Breast epithelium (tissue), 4 donors: ENCODE measurements at regions not wholly inside any gene's neighbourhood (a gene's known extent, or its start where the extent isn't known, plus 50 kb on each side); places are given as distances from the start of the nearest gene placed in this dataset.

Experiments
- DNase-seq, 2 donors: peaks; one replicate each; pipeline ENCODE4 v3.0.0-alpha.2; 2019; ENCODE audit warnings: low spot score in 2 of 2
- H3K27ac ChIP-seq, 2 donors: fragments of 200-600 bp; sonication (generic) in 1 of 2; one replicate each; pipeline ENCODE4 v1.5.1; 2016 to 2019; ENCODE audit warnings: mild to moderate bottlenecking in 1 of 2
- H3K27me3 ChIP-seq, 2 donors: fragments of 200-600 bp; sonication (generic) in 1 of 2; one replicate each; pipeline versions ENCODE4 v1.5.1 to v1.6.0; 2017 to 2019; ENCODE audit warnings: control low read depth in 1 of 2, mild to moderate bottlenecking in 1 of 2
- H3K36me3 ChIP-seq: fragments of 200-600 bp; one replicate; pipeline ENCODE4 v1.5.1; 2019
- H3K4me1 ChIP-seq, 2 donors: fragments of 200-600 bp; sonication (generic); one replicate each; pipeline ENCODE4 v1.5.1; 2016 to 2019; ENCODE audit warnings: control low read depth in 1 of 2
- H3K4me3 ChIP-seq, 3 donors: fragments of 200-600 bp; sonication (generic); 1 replicate in 2 of 3; 2 replicates in 1 of 3; pipeline ENCODE4 v1.5.1; 2016 to 2019; ENCODE audit warnings: mild to moderate bottlenecking in 3 of 3, moderate library complexity in 2 of 3
- H3K9me3 ChIP-seq, 2 donors: fragments of 200-600 bp; sonication (generic) in 1 of 2; one replicate each; pipeline ENCODE4 v1.5.1; 2016 to 2019; ENCODE audit warnings: control low read depth in 1 of 2
- POLR2A ChIP-seq: fragments of 450-650 bp; IDR thresholded peaks from one replicate; pipeline ENCODE4 v1.6.1; 2016; ENCODE audit warnings: antibody characterized with exemption, mild to moderate bottlenecking, moderate library complexity
- POLR2AphosphoS5 ChIP-seq, 3 donors: sonication (generic); formaldehyde crosslinking; IDR thresholded peaks; one replicate each; pipeline ENCODE4 v1.6.1; 2017; ENCODE audit warnings: antibody characterized with exemption in 3 of 3
- intact Hi-C: fragments of 100-400 bp; cut with DNase I; formaldehyde crosslinking; loops from one replicate; pipeline ENCODE4 v1.15.1; 2023; ENCODE audit warnings: low total_unique reads
- TF ChIP-seq, protein P1 (sequence below), 3 donors: fragments of 450-650 bp; IDR thresholded peaks; one replicate each; pipeline ENCODE4 v1.5.1; 2016 to 2017; ENCODE audit warnings: antibody characterized with exemption in 3 of 3, mild to moderate bottlenecking in 3 of 3, moderate library complexity in 3 of 3

DNA sequence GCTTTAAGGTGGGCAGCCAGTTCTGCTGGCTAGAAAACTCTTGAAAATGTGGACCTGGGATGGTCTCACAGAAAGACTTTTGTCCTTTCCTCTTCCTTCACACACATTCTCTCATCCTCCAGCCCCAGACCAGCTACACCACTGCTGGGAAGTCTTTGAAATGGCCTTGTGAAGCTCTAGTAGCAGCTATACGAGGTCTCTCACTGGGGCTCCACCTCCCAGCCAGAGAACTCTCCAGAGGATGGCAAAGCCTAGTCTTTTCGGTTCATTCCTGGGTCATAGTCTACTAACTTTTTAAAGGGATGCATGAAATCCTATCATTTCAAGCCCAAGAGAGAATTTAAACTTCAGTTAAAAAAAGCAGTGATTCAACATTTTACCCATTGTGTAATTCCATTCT is 133.9 kb upstream of the ERCC6L2 start:
- Histone ChIP-seq H3K9me3 (no peaks in the 10 kb centered on the region), H3K27me3 (no peaks in the 10 kb centered on the region), H3K36me3 (no peaks in the 10 kb centered on the region), H3K4me3 (no peak overlapping the region), H3K27ac (no peak overlapping the region), H3K4me1 (no peaks in the 10 kb centered on the region)
- TF ChIP-seq POLR2A (no peak), POLR2AphosphoS5 (IDR thresholded peaks at IDR 0.05) (no peak)
- TF ChIP-seq, protein P1, sequence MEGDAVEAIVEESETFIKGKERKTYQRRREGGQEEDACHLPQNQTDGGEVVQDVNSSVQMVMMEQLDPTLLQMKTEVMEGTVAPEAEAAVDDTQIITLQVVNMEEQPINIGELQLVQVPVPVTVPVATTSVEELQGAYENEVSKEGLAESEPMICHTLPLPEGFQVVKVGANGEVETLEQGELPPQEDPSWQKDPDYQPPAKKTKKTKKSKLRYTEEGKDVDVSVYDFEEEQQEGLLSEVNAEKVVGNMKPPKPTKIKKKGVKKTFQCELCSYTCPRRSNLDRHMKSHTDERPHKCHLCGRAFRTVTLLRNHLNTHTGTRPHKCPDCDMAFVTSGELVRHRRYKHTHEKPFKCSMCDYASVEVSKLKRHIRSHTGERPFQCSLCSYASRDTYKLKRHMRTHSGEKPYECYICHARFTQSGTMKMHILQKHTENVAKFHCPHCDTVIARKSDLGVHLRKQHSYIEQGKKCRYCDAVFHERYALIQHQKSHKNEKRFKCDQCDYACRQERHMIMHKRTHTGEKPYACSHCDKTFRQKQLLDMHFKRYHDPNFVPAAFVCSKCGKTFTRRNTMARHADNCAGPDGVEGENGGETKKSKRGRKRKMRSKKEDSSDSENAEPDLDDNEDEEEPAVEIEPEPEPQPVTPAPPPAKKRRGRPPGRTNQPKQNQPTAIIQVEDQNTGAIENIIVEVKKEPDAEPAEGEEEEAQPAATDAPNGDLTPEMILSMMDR (IDR thresholded peaks at IDR 0.05): no peak
- intact Hi-C loops: no loop called here
- no peak for DNase-seq

DNA sequence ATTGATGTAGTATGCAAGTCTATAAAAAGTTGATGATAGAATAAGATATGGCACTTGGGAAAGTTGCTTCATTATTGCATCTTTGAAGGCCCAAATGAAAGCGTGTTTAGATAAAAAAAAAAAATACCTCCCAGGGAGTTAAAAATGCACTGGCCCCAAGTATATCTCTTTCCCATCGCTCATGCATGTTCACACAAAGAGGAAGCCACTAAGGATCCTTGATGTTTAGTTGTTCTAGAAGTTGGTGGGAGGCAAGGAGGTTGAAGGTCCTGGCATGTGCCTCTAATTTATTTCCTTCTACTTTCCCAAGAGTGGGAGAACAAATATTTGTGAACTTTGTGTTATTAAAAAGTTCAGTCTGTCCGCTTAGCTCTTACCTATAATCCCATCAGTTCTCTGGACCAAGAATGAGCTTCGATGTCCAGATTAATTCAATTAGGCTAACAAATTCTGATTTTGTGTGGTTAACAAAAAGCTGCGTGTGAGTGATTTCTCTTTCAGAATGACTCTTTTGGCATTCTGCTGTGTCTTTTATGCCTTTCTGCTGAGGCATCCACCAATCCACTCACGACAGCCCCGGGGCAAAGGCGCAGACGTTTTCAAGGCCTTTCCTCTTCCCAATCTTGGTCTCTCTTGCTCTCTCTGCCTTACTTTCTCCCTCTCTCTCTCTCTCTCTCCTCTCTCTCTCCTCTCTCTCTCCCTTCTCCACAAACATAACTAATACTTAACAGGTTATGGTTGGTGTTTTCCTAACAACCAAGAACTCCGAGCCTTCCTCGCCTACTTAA is 135.1 kb upstream of the ERCC6L2 start:
- no peaks in the 10 kb centered on the region for H3K9me3 ChIP-seq
- TF ChIP-seq POLR2A (no peak), POLR2AphosphoS5 (IDR thresholded peaks at IDR 0.05) (no peak)
- TF ChIP-seq, protein P1 (IDR thresholded peaks at IDR 0.05): no peak
- intact Hi-C loops: no loop called here

DNA sequence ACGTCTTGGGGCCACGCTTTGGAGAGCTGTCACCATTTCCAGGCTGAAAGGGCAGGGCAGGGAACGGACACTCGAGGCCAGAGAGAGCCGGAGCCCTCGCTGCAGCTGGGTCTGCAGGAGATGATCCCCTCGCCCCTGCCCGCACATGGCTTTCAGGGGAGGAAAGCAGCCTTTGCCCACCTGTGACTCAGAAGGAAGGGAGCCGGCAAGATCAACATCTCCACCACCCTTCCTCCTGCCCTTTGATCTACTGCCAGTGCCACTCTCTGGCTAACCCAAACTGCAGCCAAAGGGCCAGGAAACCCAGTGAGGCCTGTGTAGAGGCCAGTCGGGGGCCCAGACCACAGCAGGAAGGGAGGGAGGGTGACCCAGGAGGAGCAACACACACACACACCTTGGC is 137.1 kb upstream of the ERCC6L2 start:
- intact Hi-C loops: no loop called here
- Histone ChIP-seq H3K4me3 (no peak overlapping the region), H3K9me3 (no peaks in the 10 kb centered on the region), H3K27ac (no peak overlapping the region), H3K4me1 (no peaks in the 10 kb centered on the region), H3K27me3 (no peaks in the 10 kb centered on the region), H3K36me3 (no peaks in the 10 kb centered on the region)
- DNase-seq: no peak
- TF ChIP-seq, protein P1 (IDR thresholded peaks at IDR 0.05): no peak
- TF ChIP-seq POLR2AphosphoS5 (IDR thresholded peaks at IDR 0.05) (no peak), POLR2A (no peak)

More for the DNA sequence above, 135.1 kb upstream of the ERCC6L2 start:
- no peaks in the 10 kb centered on the region for H3K4me1 ChIP-seq
- H3K36me3 ChIP-seq: no peaks in the 10 kb centered on the region
- no peaks in the 10 kb centered on the region for H3K27me3 ChIP-seq
- DNase-seq: no peak
- H3K4me3 ChIP-seq: no peak overlapping the region
- H3K27ac ChIP-seq: no peak overlapping the region

DNA sequence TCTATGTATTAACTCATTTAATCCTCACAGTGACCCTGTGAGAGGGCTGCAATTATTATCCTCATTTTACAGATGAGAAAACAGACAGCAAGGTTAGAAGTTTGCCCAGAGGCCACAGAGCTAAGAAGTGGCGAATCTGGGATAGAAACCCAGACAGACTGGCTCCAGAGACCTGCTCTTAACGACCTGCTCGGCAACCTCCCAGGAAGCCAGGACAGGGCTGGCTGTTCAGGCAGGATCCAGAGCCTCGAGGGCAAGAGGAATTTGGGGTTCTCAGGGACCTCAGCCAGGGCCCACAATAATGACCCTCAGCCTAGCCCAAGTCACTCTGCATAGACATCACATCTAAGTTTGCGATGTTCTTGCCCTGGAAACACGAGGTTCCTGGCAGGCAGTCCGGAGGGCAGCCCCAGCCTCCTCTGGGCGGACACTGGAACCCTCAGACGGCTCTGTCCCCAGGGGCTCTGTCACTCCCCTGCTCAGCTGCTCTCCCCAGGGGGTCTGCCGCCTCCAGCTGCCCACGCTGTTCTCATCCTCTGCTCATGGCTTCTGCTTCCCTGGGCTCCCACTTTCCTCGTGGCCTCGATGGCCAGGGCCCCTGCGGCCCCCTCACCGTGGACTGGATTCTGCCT is 138.5 kb upstream of the ERCC6L2 start:
- no peaks in the 10 kb centered on the region for H3K4me1 ChIP-seq
- TF ChIP-seq POLR2A: no peak
- TF ChIP-seq, protein P1 (IDR thresholded peaks at IDR 0.05): no peak
- no peak for TF ChIP-seq POLR2AphosphoS5 (IDR thresholded peaks at IDR 0.05)
- H3K4me3 ChIP-seq: no peak overlapping the region
- intact Hi-C loops: no loop called here
- H3K27ac ChIP-seq: no peak overlapping the region
- no peaks in the 10 kb centered on the region for H3K36me3 ChIP-seq
- no peaks in the 10 kb centered on the region for H3K27me3 ChIP-seq
- no peaks in the 10 kb centered on the region for H3K9me3 ChIP-seq
- no peak for DNase-seq

DNA sequence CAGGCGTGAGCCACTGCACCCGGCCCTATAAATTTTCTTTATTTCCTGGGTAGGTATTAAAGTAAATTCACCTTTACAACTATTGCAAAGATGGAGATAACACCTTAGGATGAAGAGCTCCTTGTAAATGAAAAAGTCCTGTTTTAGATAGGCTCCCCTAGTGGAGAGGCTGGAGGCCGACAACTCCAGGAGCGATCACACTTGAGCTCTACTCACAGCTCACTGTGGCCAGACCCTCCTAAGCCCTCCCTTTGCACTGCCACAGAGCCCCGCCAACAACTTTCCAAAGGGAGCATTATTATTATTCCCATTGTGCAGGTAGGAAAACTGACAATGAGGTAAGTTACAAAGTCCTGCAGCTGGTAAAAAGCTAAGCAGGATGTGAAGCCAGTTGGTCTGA is 139.1 kb upstream of the ERCC6L2 start:
- Histone ChIP-seq H3K9me3 (no peaks in the 10 kb centered on the region), H3K4me1 (no peaks in the 10 kb centered on the region), H3K4me3 (no peak overlapping the region), H3K27ac (no peak overlapping the region), H3K36me3 (no peaks in the 10 kb centered on the region), H3K27me3 (no peaks in the 10 kb centered on the region)
- intact Hi-C loops: no loop called here
- DNase-seq: no peak
- TF ChIP-seq POLR2AphosphoS5 (IDR thresholded peaks at IDR 0.05) (no peak), POLR2A (no peak)
- TF ChIP-seq, protein P1 (IDR thresholded peaks at IDR 0.05): no peak
